Upper lobe of left lung (tissue), 6 donors: ENCODE measurements at regions not wholly inside any gene's neighbourhood (a gene's known extent, or its start where the extent isn't known, plus 50 kb on each side); places are given as distances from the start of the nearest gene placed in this dataset.

ENCODE experiments used
- ATAC-seq, 2 donors: fragments of 200-7000 bp; cut with Tn5 transposase; one replicate each; pipeline ENCODE4 v1.9.1; 2022; ENCODE audit warnings: mild to moderate bottlenecking in 2 of 2, moderate library complexity in 2 of 2; ENCODE audit not compliant: low FRiP score in 2 of 2
- DNase-seq, 2 donors: peaks; one replicate each; pipeline ENCODE4 v3.0.0-alpha.2; 2019 to 2020
- H3K27ac ChIP-seq, 4 donors: fragments of 200-600 bp; sonication (generic); one replicate each; pipeline ENCODE4 v1.5.1; 2016 to 2019
- H3K27me3 ChIP-seq, 4 donors: fragments of 200-600 bp; sonication (generic); one replicate each; pipeline ENCODE4 v1.5.1; 2017 to 2019
- H3K36me3 ChIP-seq, 4 donors: fragments of 200-600 bp; sonication (generic); one replicate each; pipeline ENCODE4 v1.5.1; 2016 to 2019
- H3K4me1 ChIP-seq, 4 donors: fragments of 200-600 bp; sonication (generic); one replicate each; pipeline ENCODE4 v1.5.1; 2018 to 2019
- H3K4me3 ChIP-seq, 4 donors: fragments of 200-600 bp; sonication (generic); one replicate each; pipeline ENCODE4 v1.5.1; 2017 to 2019; ENCODE audit warnings: mild to moderate bottlenecking in 2 of 4, moderate library complexity in 1 of 4
- H3K9me3 ChIP-seq, 4 donors: fragments of 200-600 bp; sonication (generic); one replicate each; pipeline ENCODE4 v1.5.1; 2018 to 2019
- CTCF ChIP-seq, 6 experiments: fragments of 450-650 bp in 4 of 6; fragments of 200-600 bp in 2 of 6; sonication (generic) in 2 of 6; IDR thresholded peaks; one replicate each; pipeline ENCODE4 v1.5.1; 2016 to 2019; ENCODE audit warnings: antibody characterized with exemption in 6 of 6
- EP300 ChIP-seq, 4 donors: sonication (generic); formaldehyde crosslinking; IDR thresholded peaks; one replicate each; pipeline ENCODE4 v1.5.1; 2017; ENCODE audit warnings: antibody characterized with exemption in 4 of 4, control low read depth in 2 of 4
- POLR2A ChIP-seq, 4 donors: fragments of 450-650 bp; IDR thresholded peaks; one replicate each; pipeline ENCODE4 v1.5.1; 2016 to 2017; ENCODE audit warnings: antibody characterized with exemption in 4 of 4, mild to moderate bottlenecking in 2 of 4
- POLR2AphosphoS5 ChIP-seq, 2 donors: sonication (generic); formaldehyde crosslinking; IDR thresholded peaks; one replicate each; pipeline ENCODE4 v1.5.1; 2017; ENCODE audit warnings: antibody characterized with exemption in 2 of 2
- WGBS, 2 donors: methylation state at CpG; one replicate each; pipeline ENCODE4 v1.1.5; 2017 to 2018; 5-methylcytosine and 5-hydroxymethylcytosine counted together
- donor health status: DM: no; HTN: no; CAD: no; lungs with moderate emphysema.
- donor health status: DM: no; HTN: yes; CAD: no; lungs with severe emphysema.

- H3K27me3 ChIP-seq = no peaks in the 10 kb centered on the region
- TF ChIP-seq POLR2A (IDR thresholded peaks at IDR 0.05) = no peak
- no peak for TF ChIP-seq POLR2AphosphoS5 (IDR thresholded peaks at IDR 0.05)
- no peak for TF ChIP-seq CTCF (IDR thresholded peaks at IDR 0.05)
- no peak for TF ChIP-seq EP300 (IDR thresholded peaks at IDR 0.05)
- H3K36me3 ChIP-seq = no peaks in the 10 kb centered on the region
- peaks cover 0 to 3% (median 0%) of the 10 kb centered on the region in 4 donors for H3K4me1 ChIP-seq
- DNase-seq (peak in 1 of 2 donors; percentile 60), ATAC-seq (peak in 1 of 2 donors; percentile 45)
- no peak overlapping the region for H3K4me3 ChIP-seq
- WGBS, 2 donors = 61 to 80% methylated on average over 5 of the region's 5 CpGs
- H3K9me3 ChIP-seq = no peaks in the 10 kb centered on the region
- H3K27ac ChIP-seq = peak overlapping the region in 1 of 4 donors; percentile 40
Measured at GRCh38 chr17:31715446-31715845, 143.6 kb downstream of the COPRS start.

GRCh38 chr17:31704483-31704882 is 154.6 kb downstream of the COPRS start:
- ATAC-seq (no peak), DNase-seq (no peak)
- Histone ChIP-seq H3K4me1 (no peaks in the 10 kb centered on the region), H3K4me3 (no peak overlapping the region), H3K27ac (no peak overlapping the region), H3K27me3 (no peaks in the 10 kb centered on the region), H3K36me3 (no peaks in the 10 kb centered on the region), H3K9me3 (no peaks in the 10 kb centered on the region)
- WGBS, 2 donors = 82 to 85% methylated on average over 10 of the region's 10 CpGs
- no peak for TF ChIP-seq CTCF (IDR thresholded peaks at IDR 0.05)
- no peak for TF ChIP-seq POLR2A (IDR thresholded peaks at IDR 0.05)
- TF ChIP-seq POLR2AphosphoS5 (IDR thresholded peaks at IDR 0.05) = no peak
- TF ChIP-seq EP300 (IDR thresholded peaks at IDR 0.05) = no peak

- Histone ChIP-seq H3K27ac (no peak overlapping the region), H3K27me3 (no peaks in the 10 kb centered on the region), H3K4me3 (no peak overlapping the region), H3K36me3 (no peaks in the 10 kb centered on the region), H3K4me1 (no peaks in the 10 kb centered on the region), H3K9me3 (no peaks in the 10 kb centered on the region)
- ATAC-seq = no peak
- TF ChIP-seq CTCF (IDR thresholded peaks at IDR 0.05) (no peak), EP300 (IDR thresholded peaks at IDR 0.05) (no peak), POLR2A (IDR thresholded peaks at IDR 0.05) (no peak), POLR2AphosphoS5 (IDR thresholded peaks at IDR 0.05) (no peak)
- 77 to 85% methylated on average over 3 of the region's 3 CpGs for WGBS, 2 donors
- DNase-seq = no peak
Measured at GRCh38 chr17:31702041-31702440, 157.0 kb downstream of the COPRS start.

GRCh38 chr17:31700973-31701372 is 158.1 kb downstream of the COPRS start:
- H3K36me3 ChIP-seq = no peaks in the 10 kb centered on the region
- 77 to 86% methylated on average over 1 of the region's 1 CpG for WGBS, 2 donors
- TF ChIP-seq EP300 (IDR thresholded peaks at IDR 0.05) = no peak
- no peak for TF ChIP-seq POLR2AphosphoS5 (IDR thresholded peaks at IDR 0.05)
- no peak for TF ChIP-seq POLR2A (IDR thresholded peaks at IDR 0.05)
- no peak for TF ChIP-seq CTCF (IDR thresholded peaks at IDR 0.05)
- H3K9me3 ChIP-seq = no peaks in the 10 kb centered on the region
- H3K27ac ChIP-seq = no peak overlapping the region
- H3K4me1 ChIP-seq = no peaks in the 10 kb centered on the region
- H3K27me3 ChIP-seq = no peaks in the 10 kb centered on the region
- no peak overlapping the region for H3K4me3 ChIP-seq
- no peak for ATAC-seq
- no peak for DNase-seq

- no peaks in the 10 kb centered on the region for H3K27me3 ChIP-seq
- no peak overlapping the region for H3K27ac ChIP-seq
- H3K9me3 ChIP-seq = no peaks in the 10 kb centered on the region
- WGBS, 2 donors = 81 to 85% methylated on average over 4 of the region's 4 CpGs
- no peaks in the 10 kb centered on the region for H3K4me1 ChIP-seq
- ATAC-seq (no peak), DNase-seq (no peak)
- H3K4me3 ChIP-seq = no peak overlapping the region
- TF ChIP-seq POLR2AphosphoS5 (IDR thresholded peaks at IDR 0.05) = no peak
- TF ChIP-seq CTCF (IDR thresholded peaks at IDR 0.05) = no peak
- no peak for TF ChIP-seq POLR2A (IDR thresholded peaks at IDR 0.05)
- no peaks in the 10 kb centered on the region for H3K36me3 ChIP-seq
Measured at GRCh38 chr17:31699886-31700285, 159.2 kb downstream of the COPRS start.
